Heart right ventricle (tissue), 16 donors: ENCODE measurements at regions not wholly inside any gene's neighbourhood (a gene's known extent, or its start where the extent isn't known, plus 50 kb on each side); places are given as distances from the start of the nearest gene placed in this dataset.

Source experiments
- ATAC-seq, 8 donors: fragments of 200-7000 bp; cut with Tn5 transposase; one replicate each; pipeline ENCODE4 v1.9.1; 2020; ENCODE audit warnings: mild to moderate bottlenecking in 8 of 8, moderate library complexity in 8 of 8, moderate number of reproducible peaks in 1 of 8
- DNase-seq, 2 donors: peaks; one replicate each; pipeline ENCODE4 v3.0.0-alpha.2; 2020
- H3K27ac ChIP-seq, 10 donors: fragments of 200-600 bp; sonication (generic) in 2 of 10; one replicate each; pipeline versions ENCODE4 v1.5.0 to v1.8.0; 2020 to 2022; ENCODE audit warnings: mild to moderate bottlenecking in 3 of 10
- H3K27me3 ChIP-seq, 7 donors: fragments of 200-600 bp; one replicate each; pipeline ENCODE4 v1.8.0; 2021 to 2022; ENCODE audit warnings: mild to moderate bottlenecking in 2 of 7
- H3K36me3 ChIP-seq, 9 donors: fragments of 200-600 bp; sonication (generic) in 1 of 9; one replicate each; pipeline versions ENCODE4 v1.5.0 to v1.8.0; 2020 to 2022; ENCODE audit warnings: mild to moderate bottlenecking in 2 of 9
- H3K4me1 ChIP-seq, 9 donors: fragments of 200-600 bp; sonication (generic) in 1 of 9; one replicate each; pipeline versions ENCODE4 v1.5.0 to v1.8.0; 2020 to 2022; ENCODE audit warnings: mild to moderate bottlenecking in 4 of 9
- H3K4me3 ChIP-seq, 10 donors: fragments of 200-600 bp; sonication (generic) in 2 of 10; one replicate each; pipeline versions ENCODE4 v1.5.0 to v1.8.0; 2020 to 2022; ENCODE audit warnings: mild to moderate bottlenecking in 7 of 10, moderate library complexity in 2 of 10
- H3K9me3 ChIP-seq, 11 donors: fragments of 200-600 bp in 10 of 11; sonication (generic) in 2 of 11; one replicate each; pipeline versions ENCODE4 v1.5.0 to v1.8.0; 2013 to 2022; ENCODE audit warnings: mild to moderate bottlenecking in 2 of 11, control low read depth in 1 of 11, moderate library complexity in 1 of 11
- WGBS, 2 donors: extraction: QIAGEN DNeasy Blood & Tissue Kit; methylation state at CpG; one replicate each; pipeline ENCODE4 v1.1.7; 2013; ENCODE audit warnings: inconsistent platforms in 1 of 2; 5-methylcytosine and 5-hydroxymethylcytosine counted together
- intact Hi-C, 10 donors: fragments of 100-400 bp; cut with DNase I; formaldehyde crosslinking; loops; one replicate each; pipeline versions ENCODE4 v1.11.1 to v1.14.2; 2022
- TF ChIP-seq, protein P1 (sequence below), 9 donors: fragments of 200-600 bp; sonication (generic) in 2 of 9; IDR thresholded peaks; one replicate each; pipeline versions ENCODE4 v1.5.0 to v1.8.0; 2021 to 2022; ENCODE audit warnings: antibody characterized with exemption in 9 of 9, mild to moderate bottlenecking in 5 of 9, moderate library complexity in 1 of 9
- donor health status: Arrhythmogenic right ventricular cardiomyopathy.
- donor health status: ischemic (EF 13 %, LVEDD 7.1; RV severe dilation, severe dysfunction).
- donor health status: healthy with polysubstance abuse.
- donor health status: DM: no; HTN: yes; CAD: no.
- donor health status: DM: no; HTN: no; CAD: no.
- donor health status: ischemic (EF 25% LVEDD 6.9; RV normal size, moderate dysfunction).
- donor health status: ischemic (EF 25% LVEDD 5.7; RV mildly dilated, moderate dysfunction).
- donor health status: healthy.
- donor health status: DM: yes; HTN: yes; CAD: no.
- donor health status: Ischemic cardiomyopathy.
- donor health status: ischemic (EF 35%, LVEDD 5.7; RV mildly dilated, moderate dysfunction).
- donor health status: nonischemic (EF 11% LVEDD 7.7; RV severe dilation, severe dysfunction).
- donor health status: DM: yes; HTN: yes; CAD: no.
- donor health status: PGD.
- donor health status: ischemic (EF 29% LVEDD 5.4; RV normal size, mild dysfunction).
- donor health status: nonischemic (EF 23%, LVEDD 6.1; RV moderate dilation, normal function).

DNA sequence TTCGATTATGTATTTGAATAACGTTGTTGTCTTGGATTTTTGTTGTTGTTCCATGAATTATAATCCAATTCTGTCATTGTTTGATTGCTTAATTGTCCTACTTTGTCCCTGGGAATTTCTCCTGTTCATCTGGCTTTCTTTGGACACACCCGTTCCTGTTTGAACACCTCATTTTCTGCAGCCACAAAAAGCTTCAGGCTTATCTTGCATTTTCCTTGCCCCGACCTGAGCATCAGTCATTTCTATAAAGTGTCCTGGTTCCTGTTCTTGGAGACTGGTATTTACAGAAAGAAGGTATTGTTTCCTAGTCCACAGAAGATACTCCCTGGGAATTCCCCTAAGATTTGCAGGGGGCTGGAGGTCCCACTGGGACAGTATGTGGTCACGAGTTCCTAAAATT lies 731.8 kb upstream of the ARGLU1 start:
- intact Hi-C loops: no loop called here
- 56 to 68% methylated on average over 5 of the region's 5 CpGs for WGBS, 2 donors
- Histone ChIP-seq H3K27me3 (no peaks in the 10 kb centered on the region), H3K36me3 (no peaks in the 10 kb centered on the region), H3K4me3 (no peak overlapping the region), H3K9me3 (peaks cover 0 to 5% (median 0%) of the 10 kb centered on the region in 11 donors), H3K4me1 (no peaks in the 10 kb centered on the region), H3K27ac (no peak overlapping the region)
- DNase-seq (no peak), ATAC-seq (no peak)
- TF ChIP-seq, protein P1, sequence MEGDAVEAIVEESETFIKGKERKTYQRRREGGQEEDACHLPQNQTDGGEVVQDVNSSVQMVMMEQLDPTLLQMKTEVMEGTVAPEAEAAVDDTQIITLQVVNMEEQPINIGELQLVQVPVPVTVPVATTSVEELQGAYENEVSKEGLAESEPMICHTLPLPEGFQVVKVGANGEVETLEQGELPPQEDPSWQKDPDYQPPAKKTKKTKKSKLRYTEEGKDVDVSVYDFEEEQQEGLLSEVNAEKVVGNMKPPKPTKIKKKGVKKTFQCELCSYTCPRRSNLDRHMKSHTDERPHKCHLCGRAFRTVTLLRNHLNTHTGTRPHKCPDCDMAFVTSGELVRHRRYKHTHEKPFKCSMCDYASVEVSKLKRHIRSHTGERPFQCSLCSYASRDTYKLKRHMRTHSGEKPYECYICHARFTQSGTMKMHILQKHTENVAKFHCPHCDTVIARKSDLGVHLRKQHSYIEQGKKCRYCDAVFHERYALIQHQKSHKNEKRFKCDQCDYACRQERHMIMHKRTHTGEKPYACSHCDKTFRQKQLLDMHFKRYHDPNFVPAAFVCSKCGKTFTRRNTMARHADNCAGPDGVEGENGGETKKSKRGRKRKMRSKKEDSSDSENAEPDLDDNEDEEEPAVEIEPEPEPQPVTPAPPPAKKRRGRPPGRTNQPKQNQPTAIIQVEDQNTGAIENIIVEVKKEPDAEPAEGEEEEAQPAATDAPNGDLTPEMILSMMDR (IDR thresholded peaks at IDR 0.05): no peak

DNA sequence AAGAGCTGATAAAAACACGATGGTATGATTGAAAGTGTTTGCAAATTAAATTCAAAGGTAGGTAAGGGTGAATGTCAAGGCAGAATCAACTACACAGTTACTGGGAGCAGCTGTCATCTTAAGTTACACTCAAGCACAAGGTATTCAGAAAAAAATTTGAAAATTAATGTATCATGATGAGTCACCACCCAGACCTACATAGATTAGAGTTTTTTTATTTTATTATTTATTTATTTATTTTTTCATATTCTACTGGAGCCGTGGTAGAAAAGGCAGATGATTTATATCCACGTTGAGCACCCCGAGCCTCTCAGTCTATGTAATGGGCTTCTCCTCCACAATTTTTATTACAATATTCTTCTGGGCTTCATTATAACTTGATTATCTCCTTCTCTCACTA lies 728.9 kb upstream of the ARGLU1 start:
- H3K9me3 ChIP-seq: peaks cover 0 to 5% (median 0%) of the 10 kb centered on the region in 11 donors
- intact Hi-C loops: no loop called here
- H3K36me3 ChIP-seq: no peaks in the 10 kb centered on the region
- no peaks in the 10 kb centered on the region for H3K4me1 ChIP-seq
- DNase-seq: no peak
- 81 to 84% methylated on average over 4 of the region's 4 CpGs for WGBS, 2 donors
- TF ChIP-seq, protein P1 (IDR thresholded peaks at IDR 0.05): no peak
- no peak overlapping the region for H3K27ac ChIP-seq
- no peaks in the 10 kb centered on the region for H3K27me3 ChIP-seq
- H3K4me3 ChIP-seq: no peak overlapping the region
- no peak for ATAC-seq

DNA sequence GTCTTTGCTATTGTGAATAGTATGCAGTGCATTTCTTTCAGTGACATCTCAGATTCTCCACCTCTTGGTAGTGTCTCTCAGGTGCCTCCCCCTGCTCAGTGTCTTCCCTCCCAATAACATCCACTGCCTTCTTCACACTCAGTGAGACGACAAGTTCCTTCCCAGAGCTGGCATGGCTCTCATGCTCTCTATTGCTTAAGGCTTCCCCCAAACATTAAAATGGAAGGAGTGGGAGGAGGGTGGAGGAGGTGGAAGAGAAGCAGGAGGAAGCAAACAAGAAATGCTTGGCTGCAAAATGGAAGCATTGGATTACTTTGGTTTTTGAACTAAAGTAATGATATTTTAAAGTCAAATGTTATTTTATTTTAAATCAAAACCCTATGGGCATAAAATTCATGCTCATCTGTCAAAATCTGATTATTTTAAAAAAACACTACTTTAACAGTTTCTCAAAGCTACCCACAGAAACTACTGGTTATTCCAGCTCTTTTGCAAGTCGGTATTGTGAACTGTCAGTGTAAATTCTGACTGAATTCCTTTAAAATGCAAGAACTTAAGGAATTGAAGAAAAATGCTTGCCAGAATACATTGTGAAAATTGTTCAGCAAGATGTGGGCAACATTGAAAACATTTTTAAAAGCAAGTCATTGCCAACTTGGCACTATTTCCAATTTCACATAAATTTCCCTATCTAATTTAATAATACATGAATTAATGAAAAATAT lies 727.6 kb upstream of the ARGLU1 start:
- H3K27ac ChIP-seq: no peak overlapping the region
- H3K4me3 ChIP-seq: no peak overlapping the region
- peaks cover 0 to 5% (median 0%) of the 10 kb centered on the region in 11 donors for H3K9me3 ChIP-seq
- intact Hi-C loops: no loop called here
- no peaks in the 10 kb centered on the region for H3K27me3 ChIP-seq
- TF ChIP-seq, protein P1 (IDR thresholded peaks at IDR 0.05): no peak
- ATAC-seq: no peak
- H3K36me3 ChIP-seq: no peaks in the 10 kb centered on the region
- 87 to 88% methylated on average over 2 of the region's 2 CpGs for WGBS, 2 donors
- DNase-seq: no peak
- no peaks in the 10 kb centered on the region for H3K4me1 ChIP-seq

DNA sequence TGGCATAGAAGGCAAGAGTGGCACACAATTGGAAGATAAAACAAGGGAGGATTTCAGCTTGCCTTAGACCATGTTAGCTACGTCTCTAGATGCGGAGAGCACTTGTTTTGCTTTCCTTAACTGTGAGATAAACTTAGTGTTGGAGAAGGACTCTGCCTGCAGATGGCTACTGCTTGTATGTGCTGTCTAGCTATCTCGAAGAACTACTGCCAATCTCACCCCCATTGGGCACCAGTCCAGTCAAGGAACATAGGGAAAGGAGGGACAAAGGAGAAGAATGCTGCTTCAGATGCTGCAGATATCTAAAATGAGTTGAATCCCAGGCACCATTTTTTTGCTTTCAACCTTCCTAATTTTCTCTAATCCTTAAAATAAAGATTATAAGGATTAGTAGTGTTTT lies 726.0 kb upstream of the ARGLU1 start:
- H3K4me3 ChIP-seq: no peak overlapping the region
- no peaks in the 10 kb centered on the region for H3K27me3 ChIP-seq
- TF ChIP-seq, protein P1 (IDR thresholded peaks at IDR 0.05): no peak
- intact Hi-C loops: no loop called here
- WGBS, 2 donors: 76 to 80% methylated on average over 3 of the region's 3 CpGs
- DNase-seq (no peak), ATAC-seq (no peak)
- no peaks in the 10 kb centered on the region for H3K4me1 ChIP-seq
- H3K27ac ChIP-seq: no peak overlapping the region
- H3K9me3 ChIP-seq: peaks cover 0 to 9% (median 0%) of the 10 kb centered on the region in 11 donors
- no peaks in the 10 kb centered on the region for H3K36me3 ChIP-seq
